CD14-positive monocyte (primary cell): ENCODE measurements at regions not wholly inside any gene's neighbourhood (a gene's known extent, or its start where the extent isn't known, plus 50 kb on each side); places are given as distances from the start of the nearest gene placed in this dataset.

Experiments used
- DNase-seq, 3 donors: peaks; one replicate each; pipeline ENCODE4 v3.0.0-alpha.2; 2011 to 2022
- H2AFZ ChIP-seq: 2 replicates; pipeline ENCODE4 v1.6.0; 2012; ENCODE audit warnings: mild to moderate bottlenecking, low read depth, low read length, inconsistent platforms; ENCODE audit not compliant: insufficient read depth, poor library complexity, severe bottlenecking
- H3K27ac ChIP-seq, 2 donors: 1 replicate in 1 of 2; 2 replicates in 1 of 2; pipeline ENCODE4 v1.5.1; 2012 to 2013; ENCODE audit warnings: low read length in 2 of 2, control low read depth in 1 of 2, inconsistent platforms in 1 of 2, low read depth in 1 of 2, mild to moderate bottlenecking in 1 of 2
- H3K27me3 ChIP-seq, 2 donors: one replicate each; pipeline versions ENCODE4 v1.6.0 to v1.6.1; 2011 to 2013; ENCODE audit warnings: low read length in 2 of 2; ENCODE audit not compliant: control insufficient read depth in 2 of 2, insufficient read depth in 2 of 2
- H3K36me3 ChIP-seq, 2 donors: replicated peaks in 1 of 2; 1 replicate in 1 of 2; 2 replicates in 1 of 2; pipeline versions ENCODE4 v1.5.1 to v1.6.1; 2012 to 2013; ENCODE audit warnings: low read length in 2 of 2, control low read depth in 1 of 2, inconsistent platforms in 1 of 2, mild to moderate bottlenecking in 1 of 2; ENCODE audit not compliant: insufficient read depth in 2 of 2, control insufficient read depth in 1 of 2
- H3K4me1 ChIP-seq, 2 donors: 1 replicate in 1 of 2; 2 replicates in 1 of 2; pipeline versions ENCODE4 v1.5.1 to v1.6.1; 2012 to 2013; ENCODE audit warnings: low read length in 2 of 2, control low read depth in 1 of 2, inconsistent platforms in 1 of 2, mild to moderate bottlenecking in 1 of 2, moderate library complexity in 1 of 2; ENCODE audit not compliant: insufficient read depth in 2 of 2, control insufficient read depth in 1 of 2
- H3K4me2 ChIP-seq: replicated peaks from 2 replicates; pipeline ENCODE3; 2012; ENCODE audit warnings: low read length, moderate library complexity, mild to moderate bottlenecking; ENCODE audit not compliant: poor library complexity, severe bottlenecking; ENCODE audit errors: extremely low read depth
- H3K4me3 ChIP-seq, 3 experiments: fragments of 200-600 bp in 1 of 3; sonication (generic) in 1 of 3; replicated peaks in 1 of 3; 1 replicate in 2 of 3; 2 replicates in 1 of 3; pipeline ENCODE4 v1.5.1; 2011 to 2013; ENCODE audit warnings: low read length in 3 of 3, mild to moderate bottlenecking in 3 of 3, control low read depth in 2 of 3, low read depth in 2 of 3, inconsistent platforms in 1 of 3, moderate library complexity in 1 of 3
- H3K79me2 ChIP-seq: 2 replicates; pipeline ENCODE4 v1.6.0; 2012; ENCODE audit warnings: mild to moderate bottlenecking, control low read depth, inconsistent platforms, low read length, moderate library complexity; ENCODE audit not compliant: insufficient read depth
- H3K9ac ChIP-seq: 2 replicates; pipeline ENCODE4 v1.6.0; 2017; ENCODE audit warnings: low read length, mild to moderate bottlenecking; ENCODE audit not compliant: insufficient read depth, poor library complexity, severe bottlenecking
- H3K9me3 ChIP-seq, 2 donors: replicated peaks in 1 of 2; 1 replicate in 1 of 2; 2 replicates in 1 of 2; pipeline versions ENCODE4 v1.5.1 to v1.6.1; 2012 to 2013; ENCODE audit warnings: low read length in 2 of 2, control low read depth in 1 of 2; ENCODE audit not compliant: control insufficient read depth in 1 of 2, insufficient read depth in 1 of 2
- H4K20me1 ChIP-seq: 2 replicates; pipeline ENCODE4 v1.6.0; 2012; ENCODE audit warnings: mild to moderate bottlenecking, low read length, control low read depth, moderate library complexity; ENCODE audit not compliant: insufficient read depth
- H3K27ac Mint-ChIP-seq, 7 donors: one replicate each; pipeline ENCODE4 v1.8.0; 2020; ENCODE audit warnings: mild to moderate bottlenecking in 7 of 7, mixed read lengths in 7 of 7, moderate library complexity in 6 of 7, inconsistent platforms in 2 of 7
- H3K27me3 Mint-ChIP-seq, 3 donors: one replicate each; pipeline ENCODE4 v1.8.0; 2021 to 2022; ENCODE audit warnings: low read depth in 3 of 3, mild to moderate bottlenecking in 3 of 3, mixed read lengths in 3 of 3, moderate library complexity in 3 of 3, inconsistent platforms in 1 of 3
- H3K36me3 Mint-ChIP-seq, 2 donors: one replicate each; pipeline ENCODE4 v1.8.0; 2020; ENCODE audit warnings: mixed read lengths in 2 of 2, inconsistent platforms in 1 of 2, mild to moderate bottlenecking in 1 of 2
- H3K4me1 Mint-ChIP-seq: one replicate; pipeline ENCODE4 v1.8.0; 2020; ENCODE audit warnings: mild to moderate bottlenecking, mixed read lengths
- H3K4me3 Mint-ChIP-seq, 2 donors: one replicate each; pipeline ENCODE4 v1.8.0; 2020; ENCODE audit warnings: mild to moderate bottlenecking in 2 of 2, mixed read lengths in 2 of 2, moderate library complexity in 1 of 2
- H3K9me3 Mint-ChIP-seq, 7 donors: one replicate each; pipeline ENCODE4 v1.8.0; 2020 to 2022; ENCODE audit warnings: mixed read lengths in 7 of 7, mild to moderate bottlenecking in 6 of 7, moderate library complexity in 6 of 7, inconsistent platforms in 2 of 7
- WGBS: methylation state at CpG from one replicate; pipeline ENCODE4 v1.1.5; 2013; ENCODE audit warnings: missing lambda C conversion rate; ENCODE audit not compliant: insufficient coverage; 5-methylcytosine and 5-hydroxymethylcytosine counted together
- intact Hi-C, 2 donors: fragments of 100-400 bp; cut with micrococcal nuclease; formaldehyde crosslinking; loops; one replicate each; pipeline versions ENCODE4 v1.15.0 to v1.15.1; 2023
- TF ChIP-seq, protein P1 (sequence below): fragments of 200-600 bp; IDR thresholded peaks from one replicate; pipeline ENCODE4 v1.8.0; 2022; ENCODE audit warnings: antibody characterized with exemption, mild to moderate bottlenecking

- Mint-ChIP-seq H3K27me3 (peaks cover 0 to 5% (median 3%) of the 10 kb centered on the region in 3 donors), H3K27ac (no peak overlapping the region), H3K36me3 (no peaks in the 10 kb centered on the region), H3K4me3 (no peak overlapping the region), H3K9me3 (peaks cover 0 to 2% (median 0%) of the 10 kb centered on the region in 7 donors), H3K4me1 (peaks cover 18% of the 10 kb centered on the region)
- DNase-seq = no peak
- 91% methylated on average over 4 of the region's 5 CpGs for WGBS
- no peaks in the 10 kb centered on the region for H3K36me3 ChIP-seq
- H4K20me1 ChIP-seq = no peaks in the 10 kb centered on the region
- H3K27ac ChIP-seq = no peak overlapping the region
- H3K4me1 ChIP-seq = peaks cover 13 to 18% of the 10 kb centered on the region in 2 donors
- TF ChIP-seq, protein P1, sequence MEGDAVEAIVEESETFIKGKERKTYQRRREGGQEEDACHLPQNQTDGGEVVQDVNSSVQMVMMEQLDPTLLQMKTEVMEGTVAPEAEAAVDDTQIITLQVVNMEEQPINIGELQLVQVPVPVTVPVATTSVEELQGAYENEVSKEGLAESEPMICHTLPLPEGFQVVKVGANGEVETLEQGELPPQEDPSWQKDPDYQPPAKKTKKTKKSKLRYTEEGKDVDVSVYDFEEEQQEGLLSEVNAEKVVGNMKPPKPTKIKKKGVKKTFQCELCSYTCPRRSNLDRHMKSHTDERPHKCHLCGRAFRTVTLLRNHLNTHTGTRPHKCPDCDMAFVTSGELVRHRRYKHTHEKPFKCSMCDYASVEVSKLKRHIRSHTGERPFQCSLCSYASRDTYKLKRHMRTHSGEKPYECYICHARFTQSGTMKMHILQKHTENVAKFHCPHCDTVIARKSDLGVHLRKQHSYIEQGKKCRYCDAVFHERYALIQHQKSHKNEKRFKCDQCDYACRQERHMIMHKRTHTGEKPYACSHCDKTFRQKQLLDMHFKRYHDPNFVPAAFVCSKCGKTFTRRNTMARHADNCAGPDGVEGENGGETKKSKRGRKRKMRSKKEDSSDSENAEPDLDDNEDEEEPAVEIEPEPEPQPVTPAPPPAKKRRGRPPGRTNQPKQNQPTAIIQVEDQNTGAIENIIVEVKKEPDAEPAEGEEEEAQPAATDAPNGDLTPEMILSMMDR = no peak
- no peak overlapping the region for H3K4me3 ChIP-seq
- no peaks in the 10 kb centered on the region for H3K9me3 ChIP-seq
- H2AFZ ChIP-seq = no peak overlapping the region
- H3K9ac ChIP-seq = no peak overlapping the region
- intact Hi-C loops = no loop called here
- H3K4me2 ChIP-seq = no peak overlapping the region
- no peaks in the 10 kb centered on the region for H3K79me2 ChIP-seq
- no peaks in the 10 kb centered on the region for H3K27me3 ChIP-seq
Measured at GRCh38 chr20:6857927-6858326, 90.4 kb downstream of the BMP2 start.

DNA sequence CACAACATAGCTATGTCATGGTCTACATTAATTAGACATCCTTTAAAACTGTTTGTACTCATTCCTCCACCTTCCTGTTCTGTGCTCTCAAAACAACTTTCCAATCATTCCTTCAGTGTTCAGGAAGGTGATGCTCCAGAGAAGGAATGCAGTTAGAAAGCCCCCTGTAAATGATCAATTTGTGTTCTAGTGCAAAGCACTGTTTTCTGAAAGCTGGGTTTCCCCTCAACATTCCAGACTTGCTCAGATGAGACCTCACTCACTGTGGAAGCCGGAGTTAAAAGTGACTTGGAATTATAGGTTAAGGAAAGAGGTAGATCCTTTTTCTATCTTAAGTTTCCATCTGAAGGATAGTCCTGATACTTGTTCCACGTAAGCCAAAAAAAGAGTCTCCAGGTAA is 95.9 kb downstream of the BMP2 start:
- no peak for DNase-seq
- Mint-ChIP-seq H3K4me3 (no peak overlapping the region), H3K27ac (no peak overlapping the region), H3K4me1 (peaks cover 1% of the 10 kb centered on the region), H3K9me3 (peaks cover 0 to 2% (median 0%) of the 10 kb centered on the region in 7 donors), H3K27me3 (peaks cover 22 to 42% (median 23%) of the 10 kb centered on the region in 3 donors), H3K36me3 (no peaks in the 10 kb centered on the region)
- WGBS = no CpG with 5 or more reads among the region's 2 CpGs
- H3K27ac ChIP-seq = no peak overlapping the region
- no peak overlapping the region for H3K4me2 ChIP-seq
- H3K4me1 ChIP-seq = no peaks in the 10 kb centered on the region
- no peaks in the 10 kb centered on the region for H3K36me3 ChIP-seq
- no peak overlapping the region for H2AFZ ChIP-seq
- H3K9ac ChIP-seq = no peak overlapping the region
- TF ChIP-seq, protein P1 = no peak
- H3K79me2 ChIP-seq = no peaks in the 10 kb centered on the region
- no peaks in the 10 kb centered on the region for H3K9me3 ChIP-seq
- peaks cover 13% of the 10 kb centered on the region in 2 donors for H3K27me3 ChIP-seq
- no peak overlapping the region for H3K4me3 ChIP-seq
- intact Hi-C loops = no loop called here
- H4K20me1 ChIP-seq = no peaks in the 10 kb centered on the region
